NCI-H748 treated with DMSO at 0.1 percent for 48 hours (cell line): ENCODE measurements at regions not wholly inside any gene's neighbourhood (a gene's known extent, or its start where the extent isn't known, plus 50 kb on each side); places are given as distances from the start of the nearest gene placed in this dataset.
"Not testable (repeated sequence)": the region's sequence is repeated elsewhere in the genome, so short reads cannot be mapped to it uniquely, and the experiment has no call there.

Experiments used
- DNase-seq: peaks from one replicate; lab custom pipeline; 2025; lab: John Stamatoyannopoulos, UW

DNA sequence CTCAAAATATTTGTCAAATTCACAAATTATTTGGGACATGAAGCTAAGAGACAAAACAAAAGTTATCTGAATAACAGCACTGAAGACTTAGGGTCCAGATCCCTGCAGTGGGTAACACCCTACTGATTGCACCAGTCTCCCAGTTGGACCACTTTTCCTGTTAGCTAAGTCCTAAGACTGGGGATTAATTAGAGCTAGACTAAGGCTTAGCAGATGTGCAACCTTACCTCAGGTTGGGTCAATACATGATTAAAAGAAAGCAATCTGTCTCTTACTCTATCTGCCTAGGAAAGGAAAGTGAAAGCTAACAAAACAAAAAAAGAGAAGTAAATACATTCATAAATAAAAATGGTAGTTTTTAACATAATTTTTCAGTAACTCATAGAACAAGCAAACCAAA, 737.2 kb upstream of the CHRM3 start:
- DNase-seq = no peak

DNA sequence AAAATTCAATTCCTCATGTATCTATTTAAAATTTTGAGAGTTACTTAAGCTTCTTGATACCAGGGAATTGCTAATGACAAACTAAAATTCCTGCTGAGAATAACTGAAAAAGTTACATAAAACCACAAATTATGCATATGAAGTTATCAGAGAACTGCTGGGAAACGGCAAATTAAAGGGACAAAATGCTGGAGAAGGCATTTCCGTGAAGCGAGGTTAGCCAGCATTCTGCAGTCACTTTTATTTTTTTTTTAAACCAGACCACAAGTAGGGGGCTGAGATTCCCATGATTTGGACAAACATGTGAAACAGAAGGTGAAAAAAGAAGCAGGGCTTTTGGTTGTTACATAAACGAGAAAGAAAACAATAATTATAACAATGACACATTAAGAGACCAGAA, 737.6 kb upstream of the CHRM3 start:
- DNase-seq = no peak

DNA sequence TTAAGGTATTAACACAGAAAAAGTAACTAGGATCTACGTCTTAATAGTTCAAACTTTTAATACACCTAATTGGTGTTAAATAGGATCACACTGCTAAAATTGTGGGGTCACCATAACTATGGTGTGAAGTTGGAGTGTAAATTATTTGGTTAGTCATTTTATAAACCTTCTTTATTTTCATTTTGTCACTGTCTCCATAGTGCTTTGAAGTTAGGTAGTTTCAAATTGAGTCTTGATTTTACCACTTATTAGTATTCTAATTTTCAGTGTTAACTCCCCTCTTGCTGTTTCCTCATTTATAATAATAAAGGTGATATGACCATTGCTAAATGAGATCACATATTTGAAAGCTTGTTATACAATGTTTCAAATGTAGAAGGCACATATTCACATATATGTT, 738.1 kb upstream of the CHRM3 start:
- DNase-seq = no peak

DNA sequence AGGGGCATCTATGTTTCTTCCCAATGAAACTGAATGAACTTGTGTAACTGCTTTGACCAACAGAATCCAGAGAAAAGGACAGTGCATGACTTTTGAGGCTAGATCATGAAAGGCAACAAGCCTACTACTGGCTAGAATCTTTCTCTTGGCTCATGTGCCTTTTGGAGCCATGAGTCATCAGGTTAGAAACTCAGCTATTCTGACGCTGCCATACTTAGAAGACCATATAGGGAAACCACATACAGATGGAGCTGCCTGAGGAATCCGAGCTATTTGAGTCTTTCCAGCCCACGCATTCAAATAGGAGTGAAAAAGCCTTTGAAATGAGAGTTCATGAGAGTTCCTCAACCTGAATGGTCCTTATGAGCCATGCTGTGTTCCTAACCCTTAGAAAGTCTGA, 738.5 kb upstream of the CHRM3 start:
- DNase-seq = no peak

DNA sequence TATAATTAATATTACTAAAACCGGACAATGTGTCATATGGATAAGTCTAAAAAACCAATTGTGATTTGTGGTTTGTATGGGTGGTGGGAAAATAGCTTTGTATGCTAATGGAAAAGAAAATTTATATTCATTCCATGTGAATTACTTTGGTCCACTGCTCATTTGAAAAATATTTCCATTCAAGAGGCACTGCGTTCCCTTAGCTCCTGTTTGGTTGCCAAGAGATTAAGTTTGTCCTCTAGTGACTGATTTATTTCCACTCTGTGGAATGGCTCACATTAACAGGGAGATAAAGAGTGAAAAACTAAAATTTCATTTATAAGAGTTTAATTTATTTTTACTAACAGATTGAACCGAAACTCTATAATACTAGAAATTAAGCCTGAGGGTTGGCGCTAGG, 744.1 kb upstream of the CHRM3 start:
- DNase-seq = no peak

DNA sequence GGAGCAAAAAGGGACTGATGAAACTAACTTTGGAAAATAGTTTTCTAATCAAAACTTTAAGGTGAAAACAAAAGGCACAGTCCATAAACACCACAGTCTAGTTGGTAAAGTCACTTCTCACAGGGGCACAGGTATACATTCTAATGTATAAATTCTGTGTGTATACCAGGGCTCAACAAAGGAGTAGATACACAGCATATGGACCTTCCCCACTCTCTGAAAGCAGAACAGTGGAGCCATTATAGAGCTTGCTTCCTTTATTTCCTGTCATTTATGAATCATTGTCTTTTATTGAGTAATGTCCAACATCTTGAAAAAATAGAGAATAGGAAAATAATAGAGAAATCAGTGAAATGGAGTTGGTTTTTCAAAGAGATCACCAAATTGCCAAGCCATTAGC, 746.5 kb upstream of the CHRM3 start:
- DNase-seq = no peak

DNA sequence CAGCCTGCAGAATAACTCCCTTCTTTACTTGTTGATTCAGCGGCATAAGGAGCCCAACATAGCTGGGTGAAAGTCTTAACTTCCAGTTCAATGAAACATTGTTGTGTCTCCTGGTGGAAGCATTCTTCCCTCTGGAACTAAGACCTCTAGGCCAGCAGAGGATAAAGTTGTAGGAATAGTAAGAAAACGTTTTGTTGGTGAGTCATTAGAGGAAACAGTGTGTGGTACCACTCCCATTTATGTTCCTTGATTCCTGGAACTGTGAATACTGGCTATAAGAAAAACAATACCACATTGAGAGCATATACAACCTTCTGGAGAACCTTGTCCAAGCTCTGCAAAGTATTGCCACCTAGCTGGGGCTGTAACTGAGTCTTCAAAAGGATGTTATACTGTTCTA, 737.4 kb upstream of the ZP4 start:
- DNase-seq = no peak

DNA sequence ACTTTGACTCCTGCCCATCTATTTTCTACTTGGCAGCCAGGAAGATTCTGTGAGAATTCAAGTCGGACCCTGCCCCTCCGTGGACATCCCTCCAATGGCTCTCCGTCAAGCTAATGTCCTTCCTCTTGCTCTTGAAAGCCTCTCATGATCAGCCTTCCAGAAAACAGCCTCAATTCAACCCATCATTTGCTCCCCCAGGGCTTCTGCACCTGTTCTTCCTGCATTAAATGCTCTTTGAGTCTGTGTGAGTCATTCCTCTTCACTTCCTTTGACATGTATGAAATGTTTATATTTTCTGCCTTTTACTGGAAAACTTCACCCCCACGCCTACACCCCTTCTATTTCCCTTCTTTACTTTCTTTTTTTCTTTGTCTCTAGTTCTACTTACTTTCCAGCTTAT, 734.1 kb upstream of the ZP4 start:
- no peak for DNase-seq

DNA sequence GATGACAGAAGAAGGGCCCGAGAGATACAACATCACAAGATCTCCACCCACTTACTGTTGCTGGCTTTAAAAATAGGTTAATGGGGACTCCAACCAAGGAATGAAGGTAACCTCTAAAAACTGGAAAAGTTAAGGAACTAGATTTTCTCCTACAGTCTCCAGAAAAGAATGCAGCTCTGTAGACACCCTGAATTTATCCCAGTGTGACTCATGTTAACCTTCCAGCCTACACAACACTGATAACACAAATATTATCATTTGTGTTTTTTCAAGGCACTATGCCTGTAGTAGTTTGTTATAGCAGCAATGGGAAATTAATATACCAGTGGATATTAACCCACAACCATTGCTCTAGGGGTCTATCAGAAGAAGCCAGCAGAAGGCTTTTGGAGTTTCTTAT, 730.7 kb upstream of the ZP4 start:
- no peak for DNase-seq

DNA sequence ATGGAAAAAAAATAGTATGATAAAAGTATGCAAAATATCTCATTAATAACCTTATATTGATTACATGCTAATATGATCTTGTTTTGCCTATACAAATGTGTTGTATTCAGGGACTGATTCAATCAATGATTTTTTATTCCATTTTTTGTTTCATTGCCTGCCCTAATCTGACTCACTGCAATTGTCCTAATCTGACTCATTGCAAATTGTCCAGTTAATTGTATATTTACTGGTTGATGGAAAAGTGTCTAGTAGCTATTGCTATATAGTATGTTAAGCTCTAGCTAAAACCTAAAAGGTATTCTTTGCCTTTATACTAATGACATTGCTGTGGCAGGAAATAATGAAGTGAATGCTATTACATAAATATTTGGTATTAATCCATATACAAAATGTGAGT, 728.9 kb upstream of the ZP4 start:
- DNase-seq = no peak

DNA sequence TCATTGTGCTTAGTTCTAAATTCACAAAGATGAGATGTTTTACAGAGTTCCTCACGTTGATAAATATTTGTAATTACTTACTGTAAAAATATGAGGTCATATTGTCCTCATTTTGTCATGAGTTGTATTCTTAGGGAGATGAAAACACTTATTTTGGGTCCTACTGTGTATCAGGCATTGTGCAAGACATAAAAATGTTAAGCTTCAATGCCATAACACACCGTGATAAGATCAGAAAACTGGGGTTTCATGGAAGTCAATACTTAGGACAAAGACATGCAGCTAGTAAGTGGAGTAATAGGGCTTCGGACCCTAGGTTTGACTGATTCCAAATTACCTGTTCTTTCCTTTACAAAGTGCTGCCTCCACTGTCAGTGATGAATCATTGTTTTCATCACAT, 720.7 kb upstream of the ZP4 start:
- no peak for DNase-seq

DNA sequence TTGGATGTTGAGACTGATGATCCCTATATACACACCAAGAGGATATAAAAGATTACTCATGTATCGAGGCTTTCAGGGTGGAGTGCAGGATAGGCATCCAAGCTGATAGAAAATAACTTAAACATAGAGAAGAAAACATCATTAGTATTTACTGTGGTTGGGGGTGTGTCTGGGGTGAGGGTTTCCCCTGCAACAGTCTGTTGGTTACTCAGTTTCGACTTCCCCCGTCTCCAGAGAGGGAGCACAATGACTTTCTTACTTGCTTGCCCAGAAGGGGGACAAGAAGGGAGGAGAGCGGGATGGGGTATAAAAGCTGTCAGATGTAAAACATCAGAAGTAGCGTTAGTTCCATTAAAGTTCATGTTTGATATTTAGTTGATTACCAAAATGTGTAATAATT, 717.4 kb upstream of the ZP4 start:
- no peak for DNase-seq

DNA sequence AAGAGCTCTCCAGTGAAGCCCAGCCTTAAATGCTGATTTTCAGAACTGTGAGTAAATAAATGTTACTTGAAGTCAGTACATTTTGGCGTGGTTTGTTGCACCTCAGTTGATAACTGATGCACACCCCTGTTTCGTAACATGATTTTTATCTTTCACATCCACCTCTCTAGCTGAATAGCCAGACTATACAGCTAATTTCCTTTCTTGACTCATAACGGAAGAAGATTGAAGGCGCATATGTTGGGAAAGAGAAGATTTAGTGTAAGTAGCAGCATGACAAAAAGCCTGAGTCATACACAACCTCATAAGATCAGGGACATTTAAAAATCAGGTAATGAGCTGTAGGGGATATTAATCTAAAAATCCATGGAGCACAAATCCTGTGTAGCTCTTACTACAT, 716.2 kb upstream of the ZP4 start:
- DNase-seq = no peak

DNA sequence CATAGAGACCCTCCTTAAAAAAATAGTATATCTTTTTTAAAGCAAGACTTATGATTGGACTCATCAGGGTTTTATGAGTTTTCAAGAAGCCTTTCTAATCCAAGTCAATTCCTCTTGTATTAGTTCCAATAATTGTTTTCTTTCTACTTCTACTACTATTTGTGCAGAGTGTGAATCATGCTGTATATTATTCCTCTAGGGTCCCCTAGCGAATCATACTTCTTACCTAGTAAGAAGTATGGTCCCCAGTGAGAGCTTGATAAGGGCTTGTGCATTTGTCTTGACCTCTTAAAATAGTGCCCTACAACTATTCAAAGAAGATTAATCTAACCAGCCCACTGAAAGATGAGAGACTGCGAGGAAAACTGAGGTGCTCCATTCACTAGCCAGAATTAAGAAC, 715.7 kb upstream of the ZP4 start:
- no peak for DNase-seq

DNA sequence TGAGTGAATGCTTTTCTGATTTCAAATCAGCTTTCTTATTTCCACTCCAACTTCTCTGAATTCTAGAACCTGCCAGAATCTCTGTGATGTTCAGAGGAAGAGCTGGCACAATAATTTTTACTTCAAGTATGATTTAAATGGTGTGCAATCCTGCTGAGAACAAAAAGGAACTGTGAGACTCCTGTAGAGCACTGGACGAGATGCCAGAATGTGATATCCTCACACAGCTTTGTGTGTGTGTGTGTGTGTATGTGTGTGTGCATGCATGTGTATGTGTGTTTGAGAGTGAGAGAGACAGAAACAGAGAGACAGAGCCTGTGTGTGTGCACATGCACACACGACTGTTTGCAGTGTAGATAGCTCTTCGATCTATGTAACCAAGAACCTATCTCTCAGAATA, 713.6 kb upstream of the ZP4 start:
- no peak for DNase-seq

DNA sequence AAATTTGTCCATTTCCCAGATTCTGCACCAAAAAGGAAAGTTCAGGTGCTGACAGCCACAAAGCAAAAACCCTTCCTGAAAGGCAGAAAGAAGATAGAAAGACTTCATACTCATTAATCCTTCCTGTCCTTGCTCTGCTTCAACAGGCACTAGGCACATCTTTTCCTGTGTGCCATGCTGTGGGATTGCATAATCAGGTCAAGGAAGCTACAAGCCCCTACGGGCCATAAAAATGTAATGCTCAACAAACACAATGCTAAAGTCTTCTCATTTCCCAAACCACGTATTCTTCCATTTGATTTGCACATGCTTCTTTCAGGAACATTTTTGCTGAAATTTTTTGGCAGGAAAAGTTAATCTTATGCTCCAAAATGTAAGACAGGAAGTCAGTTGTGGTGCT, 710.9 kb upstream of the ZP4 start:
- DNase-seq = not testable (repeated sequence)

DNA sequence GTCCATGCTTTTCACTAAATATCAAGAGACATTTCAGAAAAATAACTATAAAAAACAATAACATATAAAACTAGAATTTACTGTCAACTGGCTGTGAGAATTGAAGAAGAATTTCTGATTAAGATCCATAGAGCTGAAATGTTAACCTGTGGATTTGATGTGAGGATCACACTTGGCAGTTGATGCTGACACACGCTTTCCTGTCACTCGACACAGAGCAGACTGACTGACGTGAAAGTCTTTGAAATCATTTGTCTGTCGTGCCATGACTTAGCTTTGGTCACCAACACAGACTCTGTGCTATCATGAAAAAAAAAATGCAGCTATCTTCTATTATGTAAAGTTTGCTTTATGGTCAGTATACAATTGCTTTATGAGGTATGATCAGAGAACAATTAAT, 706.0 kb upstream of the ZP4 start:
- no peak for DNase-seq

DNA sequence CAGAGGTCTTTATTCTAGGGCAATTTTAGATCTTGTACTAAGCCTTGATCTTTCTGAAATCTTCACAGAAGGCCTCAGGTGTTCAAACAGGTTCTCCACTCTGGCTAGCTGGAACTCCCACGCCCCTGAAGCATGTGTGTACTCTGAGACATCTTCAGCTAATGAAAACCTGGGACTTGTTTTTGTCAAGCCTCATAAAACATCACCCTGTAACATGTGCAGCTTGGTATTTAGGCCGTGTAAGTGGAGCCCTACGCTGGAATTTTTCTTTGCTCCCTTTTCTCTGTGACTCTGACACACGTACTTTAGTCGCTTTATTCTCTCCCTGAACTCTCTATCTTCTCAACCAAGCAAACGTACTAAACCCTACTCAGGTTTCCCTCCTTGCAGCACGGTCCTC, 701.9 kb upstream of the ZP4 start:
- no peak for DNase-seq

DNA sequence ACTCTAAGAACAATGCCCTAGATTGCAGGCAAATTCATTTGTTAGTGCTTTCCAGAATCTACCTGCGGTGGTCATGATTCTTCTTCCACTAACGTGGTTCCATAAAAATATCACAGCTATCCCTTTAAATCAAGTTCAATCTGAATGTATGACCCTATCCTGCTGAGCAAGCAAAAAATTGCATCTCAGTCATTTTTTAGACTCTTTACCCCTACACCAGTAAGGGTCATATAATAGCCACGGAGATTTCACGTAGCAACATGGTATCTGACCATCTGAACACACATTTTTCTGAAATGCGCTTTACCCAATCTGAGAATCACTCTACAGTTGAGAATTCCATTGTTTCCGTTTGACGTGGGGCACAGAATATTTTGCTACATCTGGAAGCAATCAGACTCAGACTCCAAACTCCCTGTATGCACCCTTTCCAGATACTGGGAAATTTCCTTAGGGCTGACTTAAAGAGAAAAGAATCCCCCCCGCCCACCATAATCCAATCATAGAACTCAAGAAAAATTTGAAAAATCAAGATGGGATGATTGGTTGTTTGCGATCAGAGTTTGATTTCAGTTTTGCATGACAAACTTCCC, 699.2 kb upstream of the ZP4 start:
- no peak for DNase-seq

DNA sequence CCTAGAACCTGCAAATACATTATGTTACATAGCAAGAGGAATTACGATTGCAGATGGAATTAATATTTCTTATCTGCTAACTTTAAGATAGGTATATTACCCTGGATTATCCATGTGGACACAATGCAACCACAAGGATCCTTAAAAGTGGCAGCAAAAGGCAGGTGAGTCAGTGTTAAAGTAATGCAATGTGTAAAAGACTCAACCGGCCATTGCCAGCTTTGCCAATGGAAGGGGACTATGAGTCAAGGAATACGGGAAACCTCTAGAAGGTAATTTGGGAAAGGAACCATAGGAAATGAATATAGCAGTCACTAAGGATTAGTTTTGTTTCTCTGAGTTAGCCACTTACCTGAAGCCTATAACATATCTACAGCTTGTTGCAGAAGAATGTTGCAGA, 692.1 kb upstream of the ZP4 start:
- no peak for DNase-seq

DNA sequence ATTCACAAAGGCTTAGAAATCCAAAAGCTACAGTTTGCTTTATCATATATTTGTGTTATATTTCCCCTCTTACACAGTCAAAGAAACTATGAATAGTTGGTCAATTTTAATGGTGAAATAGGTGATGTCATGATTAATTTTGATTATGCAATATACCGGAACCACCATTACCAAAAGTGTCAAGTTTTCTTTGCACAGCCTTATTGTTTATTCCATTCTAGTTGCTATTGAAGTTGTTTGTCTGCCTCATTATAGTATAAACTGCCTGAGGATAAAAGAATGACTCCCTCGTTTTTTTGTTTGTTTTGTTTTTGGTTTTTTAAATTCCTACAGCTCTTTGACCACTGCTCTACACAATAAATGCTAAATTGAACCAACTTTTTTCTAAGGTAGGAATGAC, 690.6 kb upstream of the ZP4 start:
- no peak for DNase-seq

DNA sequence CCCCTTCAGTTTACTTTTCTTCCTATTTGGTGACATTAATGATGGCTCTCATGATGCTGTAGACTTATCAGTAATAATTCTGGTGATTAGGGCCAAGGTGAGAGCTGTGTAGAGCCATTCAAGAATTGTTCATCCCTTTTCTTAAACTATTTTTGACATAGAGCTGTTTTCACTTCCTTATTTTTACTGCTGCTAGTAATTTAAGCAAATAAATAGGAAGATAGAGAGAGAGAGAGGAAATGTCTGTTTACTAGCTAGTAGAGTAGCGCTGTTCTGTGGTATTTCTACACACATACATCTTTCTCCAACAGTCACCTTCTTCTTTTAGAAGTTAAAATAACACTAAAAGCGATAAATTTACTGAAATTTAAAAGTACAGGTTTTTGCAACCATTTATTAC, 678.0 kb upstream of the ZP4 start:
- no peak for DNase-seq

DNA sequence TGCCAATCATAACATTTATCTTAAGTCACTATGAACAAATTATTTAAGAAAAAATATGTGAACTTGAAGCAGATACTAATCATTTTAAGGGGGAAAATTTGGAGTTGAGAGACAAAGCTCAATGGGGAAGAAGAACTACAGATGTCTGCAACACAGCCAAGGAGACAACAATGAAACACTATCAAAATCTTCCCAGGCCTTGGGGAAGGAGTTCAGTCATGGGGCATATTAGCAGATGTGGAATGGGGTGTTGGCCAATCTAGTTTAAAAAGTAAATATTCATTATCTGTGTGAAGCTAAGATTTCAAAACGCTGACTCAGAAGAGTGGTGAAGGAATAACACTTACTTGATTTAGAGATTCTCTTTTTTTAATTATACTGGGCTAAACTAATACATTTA, 671.6 kb upstream of the ZP4 start:
- no peak for DNase-seq

DNA sequence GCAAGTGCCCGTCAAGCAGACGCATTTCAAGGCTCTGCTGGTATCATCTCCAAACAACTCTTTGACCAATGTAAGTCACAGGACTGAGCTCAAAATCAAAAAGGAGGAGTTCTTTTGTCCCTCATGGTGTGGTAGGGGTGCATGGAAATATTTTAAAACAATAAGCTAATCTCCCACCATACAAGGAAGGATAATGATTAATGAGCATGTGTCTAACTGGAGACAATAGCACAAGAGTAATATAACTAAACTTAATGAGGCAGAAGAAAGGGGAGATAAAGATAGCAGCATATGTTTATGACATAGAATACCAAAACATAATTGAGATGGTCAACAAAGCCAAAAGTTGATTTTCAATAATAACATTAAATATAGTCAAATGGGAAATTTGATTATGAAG, 668.0 kb upstream of the ZP4 start:
- no peak for DNase-seq

DNA sequence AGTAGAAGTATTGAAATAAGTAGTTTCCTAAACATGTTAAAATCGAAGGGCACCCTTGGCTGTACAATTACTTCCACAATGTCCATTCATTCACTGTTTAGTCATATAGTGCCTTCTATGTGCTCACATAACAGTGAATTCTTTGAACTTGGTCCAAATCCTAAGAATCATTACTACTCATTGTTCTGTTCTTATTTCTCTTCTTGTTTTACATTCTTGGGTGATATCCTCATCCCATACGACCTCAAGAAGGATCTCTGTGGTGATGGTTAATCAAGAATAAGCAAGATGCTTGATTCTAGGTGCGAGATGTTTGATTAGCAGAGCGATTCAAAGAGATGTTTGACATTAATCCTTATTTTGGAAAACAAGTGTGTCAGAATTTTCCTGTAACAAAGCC, 667.4 kb upstream of the ZP4 start:
- DNase-seq = no peak
